NT2/D1 (cell line): ENCODE measurements at regions not wholly inside any gene's neighbourhood (a gene's known extent, or its start where the extent isn't known, plus 50 kb on each side); places are given as distances from the start of the nearest gene placed in this dataset.
"Not testable (repeated sequence)": the region's sequence is repeated elsewhere in the genome, so short reads cannot be mapped to it uniquely, and the experiment has no call there.

Experiments
- DNase-seq: peaks from one replicate; pipeline ENCODE4 v3.0.0-alpha.2; 2011; ENCODE audit warnings: low read depth, low spot score
- H3K27me3 ChIP-seq: 2 replicates; pipeline ENCODE4 v1.6.0; 2011; ENCODE audit warnings: mild to moderate bottlenecking; ENCODE audit not compliant: insufficient read length, insufficient read depth
- H3K36me3 ChIP-seq: 2 replicates; pipeline ENCODE4 v1.6.1; 2011; ENCODE audit warnings: mild to moderate bottlenecking, low read length, mixed read lengths; ENCODE audit not compliant: insufficient read depth, insufficient read length
- H3K4me1 ChIP-seq: 2 replicates; pipeline ENCODE4 v1.5.1; 2011; ENCODE audit not compliant: insufficient read depth, insufficient read length
- H3K4me3 ChIP-seq: 2 replicates; pipeline ENCODE4 v1.5.1; 2011; ENCODE audit warnings: low read depth; ENCODE audit not compliant: insufficient read length
- H3K9ac ChIP-seq: 2 replicates; pipeline ENCODE4 v1.6.0; 2011; ENCODE audit warnings: low read depth; ENCODE audit not compliant: insufficient read length
- H3K9me3 ChIP-seq: 2 replicates; pipeline ENCODE4 v1.5.1; 2011; ENCODE audit warnings: mild to moderate bottlenecking, low read length; ENCODE audit not compliant: insufficient read depth
- SUZ12 ChIP-seq: IDR thresholded peaks from 2 replicates; pipeline ENCODE4 v1.6.1; 2011; ENCODE audit not compliant: insufficient read length, insufficient read depth; ENCODE audit errors: extremely low read depth
- YY1 ChIP-seq: IDR thresholded peaks from 2 replicates; pipeline ENCODE4 v1.6.1; 2011; ENCODE audit not compliant: insufficient read length, insufficient read depth
- ZNF274 ChIP-seq: IDR thresholded peaks from 2 replicates; pipeline ENCODE4 v1.6.1; 2011; ENCODE audit warnings: mild to moderate bottlenecking, low read depth, low read length

DNA sequence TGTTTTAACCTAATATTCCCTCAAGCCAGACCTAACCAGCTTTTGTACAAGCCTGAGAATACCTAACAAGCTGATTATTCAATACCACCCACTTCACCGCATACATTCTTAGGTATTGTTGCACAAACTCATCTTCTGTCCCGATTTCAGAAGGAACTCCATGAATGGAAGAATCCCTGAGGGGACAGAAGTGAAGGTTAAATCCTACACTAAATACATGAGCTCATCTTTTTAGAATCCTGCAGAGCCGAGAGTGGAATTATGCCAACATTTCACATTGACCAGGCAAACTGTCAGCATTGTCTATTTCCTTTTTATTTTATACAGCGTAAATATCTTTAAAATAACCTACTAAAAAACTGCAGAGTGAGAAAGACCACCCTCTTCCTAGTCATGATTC is 140.7 kb upstream of the PRICKLE1 start:
- TF ChIP-seq YY1 (no peak), ZNF274 (no peak), SUZ12 (no peak)

DNA sequence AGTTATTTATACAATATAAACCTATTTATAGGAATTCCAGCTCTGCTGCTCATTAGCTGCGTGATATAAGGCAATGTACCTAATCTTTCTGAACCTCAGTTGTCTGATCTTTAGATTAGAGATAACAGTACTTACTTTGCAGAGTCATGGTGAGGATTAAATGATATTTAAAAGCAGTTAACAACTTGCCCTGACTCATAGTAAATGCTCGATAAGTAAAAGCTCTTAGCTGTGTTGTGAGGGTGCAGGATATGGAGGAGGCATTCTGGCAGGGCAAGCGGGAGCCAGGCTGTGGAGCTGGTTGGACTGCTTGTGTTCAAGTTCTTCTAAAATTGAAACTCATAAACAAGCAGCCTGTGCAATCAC is 140.0 kb upstream of the PRICKLE1 start:
- TF ChIP-seq SUZ12 (no peak), YY1 (no peak), ZNF274 (no peak)
- H3K27me3 ChIP-seq = no peaks in the 10 kb centered on the region
- H3K4me1 ChIP-seq = no peaks in the 10 kb centered on the region
- no peak overlapping the region for H3K4me3 ChIP-seq
- H3K9me3 ChIP-seq = peaks cover 36% of the 10 kb centered on the region
- H3K36me3 ChIP-seq = no peaks in the 10 kb centered on the region
- no peak for DNase-seq
- H3K9ac ChIP-seq = no peak overlapping the region

More for the DNA sequence above, 140.7 kb upstream of the PRICKLE1 start:
- Histone ChIP-seq H3K27me3 (no peaks in the 10 kb centered on the region), H3K4me3 (no peak overlapping the region), H3K9me3 (peaks cover 30% of the 10 kb centered on the region), H3K36me3 (no peaks in the 10 kb centered on the region), H3K4me1 (no peaks in the 10 kb centered on the region), H3K9ac (no peak overlapping the region)
- no peak for DNase-seq

DNA sequence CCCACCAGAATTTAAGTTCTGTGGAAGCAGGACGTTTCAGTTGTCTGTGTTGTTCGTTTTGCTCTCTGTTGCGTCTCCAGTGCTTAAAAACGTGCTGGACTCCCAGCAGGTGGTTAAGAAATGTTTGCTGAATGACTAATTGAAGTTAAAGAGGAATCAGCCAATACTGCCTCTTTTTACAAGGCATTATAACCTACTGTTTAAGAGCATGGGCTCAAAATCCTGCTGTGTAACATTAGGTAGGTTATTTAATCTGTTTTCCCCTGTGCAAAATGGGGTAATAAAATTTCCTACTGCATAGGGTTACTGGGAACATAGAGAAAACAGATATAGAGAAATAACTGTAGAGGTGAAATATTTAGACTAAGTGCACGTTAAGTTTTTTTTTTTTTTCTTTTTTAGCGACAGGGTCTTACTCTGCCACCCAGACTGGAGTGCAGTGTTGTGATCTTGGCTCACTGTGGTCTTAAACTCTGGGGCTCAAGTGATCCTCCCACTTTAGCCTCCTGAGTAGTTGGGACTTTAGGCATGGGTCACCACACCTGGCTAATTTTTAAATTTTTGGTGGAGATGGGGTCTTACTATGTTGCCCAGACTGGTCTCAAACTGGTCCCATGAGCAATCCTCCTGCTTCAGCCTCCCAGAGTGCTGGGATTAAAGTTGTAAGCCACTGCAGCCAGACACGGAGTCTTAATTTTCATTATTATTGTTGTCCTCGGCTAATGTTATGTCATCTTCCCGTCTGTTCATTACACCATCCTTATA is 139.4 kb upstream of the PRICKLE1 start:
- Histone ChIP-seq H3K4me3 (no peak overlapping the region), H3K9ac (no peak overlapping the region), H3K27me3 (no peaks in the 10 kb centered on the region), H3K4me1 (no peaks in the 10 kb centered on the region), H3K9me3 (peaks cover 36% of the 10 kb centered on the region), H3K36me3 (no peaks in the 10 kb centered on the region)
- DNase-seq = no peak
- no peak for TF ChIP-seq YY1
- no peak for TF ChIP-seq ZNF274
- TF ChIP-seq SUZ12 = no peak

DNA sequence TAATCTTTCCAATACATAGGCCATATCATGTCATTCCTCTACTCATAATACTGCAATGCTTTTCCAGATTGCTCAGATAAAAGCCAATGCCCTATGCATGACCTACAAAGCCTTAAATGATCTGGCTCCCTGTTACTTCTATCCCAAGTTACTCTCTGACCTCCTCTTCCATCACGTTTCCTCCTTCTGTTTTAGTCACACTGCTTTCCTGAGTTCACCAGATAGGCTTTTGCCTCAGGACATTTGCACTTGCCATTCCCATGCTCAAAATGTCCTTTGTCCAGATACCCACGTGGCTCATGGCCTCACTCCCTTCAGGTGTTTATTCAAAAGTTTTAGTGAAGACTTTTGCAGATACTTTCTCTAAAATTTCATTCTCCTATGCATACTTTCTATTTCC is 138.7 kb upstream of the PRICKLE1 start:
- DNase-seq = no peak
- no peak overlapping the region for H3K9ac ChIP-seq
- H3K9me3 ChIP-seq = peaks cover 36% of the 10 kb centered on the region
- no peak for TF ChIP-seq YY1
- TF ChIP-seq ZNF274 = no peak
- no peak for TF ChIP-seq SUZ12
- no peaks in the 10 kb centered on the region for H3K4me1 ChIP-seq
- no peaks in the 10 kb centered on the region for H3K27me3 ChIP-seq
- no peaks in the 10 kb centered on the region for H3K36me3 ChIP-seq
- H3K4me3 ChIP-seq = no peak overlapping the region

DNA sequence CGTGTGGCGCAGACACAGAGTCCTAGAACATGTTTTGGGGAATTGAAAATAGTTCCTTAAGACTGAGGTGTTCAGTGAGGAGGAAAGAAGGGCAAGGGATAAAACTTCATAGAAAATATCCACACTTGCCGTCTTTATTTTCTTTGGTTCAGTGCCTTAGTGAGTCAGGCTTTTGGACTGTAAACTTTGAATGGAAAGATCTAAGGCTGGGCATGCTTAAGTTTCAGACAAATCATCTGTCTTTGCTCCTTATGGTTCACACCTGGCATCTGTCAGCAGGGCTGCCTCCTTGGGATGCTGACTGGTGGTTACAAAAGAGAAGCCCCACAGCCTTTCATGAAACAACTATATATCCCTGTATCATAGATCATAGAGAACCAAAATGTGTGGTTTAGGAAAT is 136.3 kb upstream of the PRICKLE1 start:
- TF ChIP-seq ZNF274 (no peak), YY1 (no peak), SUZ12 (no peak)
- H3K9me3 ChIP-seq = peaks cover 36% of the 10 kb centered on the region
- H3K9ac ChIP-seq = no peak overlapping the region
- H3K4me3 ChIP-seq = no peak overlapping the region
- H3K36me3 ChIP-seq = no peaks in the 10 kb centered on the region
- no peak for DNase-seq
- no peaks in the 10 kb centered on the region for H3K4me1 ChIP-seq
- H3K27me3 ChIP-seq = no peaks in the 10 kb centered on the region

DNA sequence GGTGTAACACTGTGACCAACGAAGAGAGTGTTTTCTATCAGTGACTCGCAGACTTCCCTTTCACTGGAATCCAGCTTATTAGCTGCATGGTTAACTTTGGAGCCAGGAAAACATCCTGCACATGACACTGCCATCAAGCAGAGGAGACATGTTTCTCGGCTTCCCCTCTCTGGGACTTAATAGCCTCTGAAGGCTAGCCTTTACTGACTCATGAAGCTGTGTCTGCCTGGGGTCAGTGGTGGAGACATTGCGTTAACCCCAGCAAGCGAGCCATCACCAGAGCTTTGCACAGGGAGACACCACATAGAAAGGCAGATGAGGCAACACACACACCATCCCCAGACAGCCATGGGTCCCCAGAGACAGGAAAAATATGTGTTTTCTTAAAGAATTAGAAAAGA is 126.9 kb upstream of the PRICKLE1 start:
- Histone ChIP-seq H3K9ac (no peak overlapping the region), H3K4me1 (no peaks in the 10 kb centered on the region), H3K4me3 (no peak overlapping the region), H3K36me3 (no peaks in the 10 kb centered on the region), H3K9me3 (no peaks in the 10 kb centered on the region), H3K27me3 (no peaks in the 10 kb centered on the region)
- DNase-seq = no peak
- TF ChIP-seq SUZ12 (no peak), ZNF274 (no peak), YY1 (no peak)

DNA sequence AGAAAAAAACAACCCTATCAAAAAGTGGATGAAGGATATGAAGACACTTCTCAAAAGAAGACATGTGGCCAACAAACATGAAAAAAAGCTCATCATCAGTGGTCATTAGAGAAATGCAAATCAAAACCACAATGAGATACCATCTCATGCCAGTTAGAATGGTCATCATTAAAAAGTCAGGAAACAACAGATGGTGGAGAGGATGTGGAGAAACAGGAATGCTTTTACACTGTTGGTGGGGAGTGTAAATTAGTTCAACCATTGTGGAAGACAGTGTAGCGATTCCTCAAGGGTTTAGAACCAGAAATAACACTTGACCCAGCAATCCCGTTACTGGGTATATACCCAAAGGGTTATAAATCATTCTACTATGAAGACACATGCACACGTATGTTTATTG is 124.0 kb upstream of the PRICKLE1 start:
- H3K27me3 ChIP-seq, H3K9me3 ChIP-seq, H3K4me1 ChIP-seq, H3K9ac ChIP-seq, H3K4me3 ChIP-seq, H3K36me3 ChIP-seq, DNase-seq: not testable (repeated sequence)

DNA sequence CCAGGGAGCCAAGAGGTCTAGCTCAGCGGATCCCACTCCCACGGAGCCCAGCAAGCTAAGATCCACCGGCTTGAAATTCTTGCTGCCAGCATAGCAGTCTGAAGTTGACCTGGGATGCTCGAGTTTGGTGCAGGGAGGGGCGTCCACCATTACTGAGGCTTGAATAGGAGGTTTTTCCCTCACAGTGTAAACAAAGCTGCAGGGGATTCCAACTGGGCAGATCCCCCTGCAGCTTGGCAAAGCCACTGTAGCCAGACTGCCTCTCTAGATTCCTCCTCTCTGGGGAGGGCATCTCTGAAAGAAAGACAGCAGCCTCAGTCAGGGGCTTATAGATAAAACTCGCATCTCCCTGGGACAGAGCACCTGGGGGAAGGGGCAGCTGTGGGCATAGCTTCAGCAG is 118.8 kb upstream of the PRICKLE1 start:
- H3K4me3 ChIP-seq, H3K27me3 ChIP-seq, H3K36me3 ChIP-seq, H3K4me1 ChIP-seq, H3K9me3 ChIP-seq: not testable (repeated sequence)
- H3K9ac ChIP-seq = peak overlapping the region; percentile 8
- peak; percentile 18 for DNase-seq
